ENCODE measurements at regions not wholly inside any gene's neighbourhood (a gene's known extent, or its start where the extent isn't known, plus 50 kb on each side); places are given as distances from the start of the nearest gene placed in this dataset.

- no peak for DNase-seq (ENCODE audit: low spot score)
Measured at GRCh38 chr9:2919347-2919746, 75.5 kb upstream of the PUM3 start.

- peak; percentile 18 for DNase-seq (ENCODE audit: low spot score)
Measured at GRCh38 chr9:2916382-2916985, 72.6 kb upstream of the PUM3 start.

GRCh38 chr9:2913026-2913425, 69.1 kb upstream of the PUM3 start:
- no peak for DNase-seq (ENCODE audit: low spot score)

- no peak for DNase-seq (ENCODE audit: low spot score)
Measured at GRCh38 chr9:2907411-2907810, 63.5 kb upstream of the PUM3 start.

- no peak for DNase-seq (ENCODE audit: low spot score)
Measured at GRCh38 chr9:2904242-2904930, 60.5 kb upstream of the PUM3 start.
